Muscle of back (tissue), 3 donors: ENCODE measurements at regions not wholly inside any gene's neighbourhood (a gene's known extent, or its start where the extent isn't known, plus 50 kb on each side); places are given as distances from the start of the nearest gene placed in this dataset.

ENCODE experiments used
- DNase-seq, 3 donors: peaks; one replicate each; pipeline versions ENCODE4 v3.0.0 to v3.0.0-alpha.2; 2013

GRCh38 chr1:221849897-221850296, 108.0 kb upstream of the DUSP10 start:
- no peak for DNase-seq

- no peak for DNase-seq
Observed at GRCh38 chr1:221849110-221849509, 107.2 kb upstream of the DUSP10 start.

DNA sequence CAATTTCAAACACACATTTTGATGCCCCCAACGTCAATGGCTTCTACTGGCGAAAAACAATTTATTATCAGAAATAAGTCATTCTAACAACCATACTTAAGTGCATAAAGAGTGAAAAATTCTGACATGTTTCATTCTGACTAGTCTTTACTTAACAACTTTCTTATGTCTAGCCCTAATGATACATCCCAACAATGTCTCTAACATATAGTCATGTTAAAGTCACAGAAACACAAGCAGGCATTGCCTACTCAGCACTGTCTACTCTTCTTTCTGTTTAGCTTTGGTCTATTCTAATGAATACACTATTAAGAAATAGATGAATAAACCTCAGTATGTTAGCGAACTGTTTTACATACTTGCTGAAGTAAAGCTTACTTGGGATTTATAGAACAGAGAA, 105.8 kb upstream of the DUSP10 start:
- no peak for DNase-seq

- peak in 2 of 3 donors; percentile 36 to 48 for DNase-seq
Observed at GRCh38 chr1:221845650-221846371, 103.9 kb upstream of the DUSP10 start.

GRCh38 chr1:221841983-221842335, 100.1 kb upstream of the DUSP10 start:
- DNase-seq = no peak

DNA sequence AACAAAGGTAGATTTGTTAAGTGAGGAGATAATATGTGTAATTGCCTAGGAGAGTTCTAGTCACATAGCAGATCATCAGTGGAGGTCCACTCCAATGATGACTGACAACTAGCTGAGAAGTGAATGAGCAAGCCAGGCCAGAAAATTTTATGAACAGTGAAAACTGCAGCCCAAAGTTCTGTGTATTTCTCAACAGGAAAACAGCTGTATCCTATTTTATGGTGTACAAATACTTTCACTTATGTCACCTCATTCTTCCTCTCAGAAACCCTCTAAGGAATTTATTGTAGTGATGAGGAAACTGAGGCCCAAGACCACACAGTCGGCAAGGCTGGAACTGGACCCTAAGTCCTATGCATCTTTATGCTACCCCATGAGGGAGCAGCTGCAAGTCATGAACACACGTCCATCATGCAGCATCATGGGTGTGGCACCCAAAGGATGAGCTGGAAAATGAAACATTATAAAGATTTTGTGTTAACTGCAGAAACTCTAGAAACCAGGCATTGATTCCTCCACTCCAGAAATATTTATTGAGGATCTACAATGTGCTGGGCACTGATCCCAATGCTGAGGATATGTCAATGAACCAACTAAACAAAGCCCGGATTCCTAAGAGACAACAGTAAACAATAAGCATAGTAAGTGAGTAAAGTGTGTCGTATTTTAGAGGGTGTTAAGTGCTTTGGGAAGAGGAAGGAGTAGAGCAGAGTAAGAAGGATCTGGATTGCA, 99.5 kb upstream of the DUSP10 start:
- DNase-seq = peak; percentile 25 to 79 (median 51)

GRCh38 chr1:221840511-221841243, 98.8 kb upstream of the DUSP10 start:
- peak in 2 of 3 donors; percentile 27 to 54 for DNase-seq

DNA sequence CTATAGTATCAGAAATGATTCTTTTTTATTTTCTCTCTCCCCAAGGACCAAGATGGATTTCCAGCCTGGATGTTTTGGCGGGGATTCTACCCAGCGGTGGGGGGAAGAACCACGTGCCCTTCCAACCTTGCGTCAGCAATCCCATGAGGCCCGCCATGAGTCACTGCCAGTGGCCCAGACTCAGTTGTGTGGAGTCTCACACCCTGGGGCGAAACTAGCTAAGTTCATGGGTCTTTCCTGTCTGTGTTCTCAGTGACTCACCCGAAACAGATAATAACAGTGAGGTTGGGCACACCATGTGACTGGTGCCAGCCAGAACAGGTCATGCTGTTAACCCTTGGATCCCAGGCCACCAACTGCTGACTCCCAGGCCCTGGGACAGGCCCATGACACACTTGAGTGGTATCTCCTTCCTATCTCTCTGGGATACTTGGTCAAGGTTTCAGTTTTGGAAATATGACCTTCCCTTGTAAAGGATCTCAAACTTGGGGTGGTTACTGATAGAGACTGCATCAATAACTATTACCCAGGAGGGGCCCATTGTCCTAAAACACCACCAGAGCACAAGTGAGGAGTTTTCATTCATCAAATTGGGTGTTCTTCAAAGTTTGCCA, 98.0 kb upstream of the DUSP10 start:
- peak in 1 of 3 donors; percentile 12 for DNase-seq

DNA sequence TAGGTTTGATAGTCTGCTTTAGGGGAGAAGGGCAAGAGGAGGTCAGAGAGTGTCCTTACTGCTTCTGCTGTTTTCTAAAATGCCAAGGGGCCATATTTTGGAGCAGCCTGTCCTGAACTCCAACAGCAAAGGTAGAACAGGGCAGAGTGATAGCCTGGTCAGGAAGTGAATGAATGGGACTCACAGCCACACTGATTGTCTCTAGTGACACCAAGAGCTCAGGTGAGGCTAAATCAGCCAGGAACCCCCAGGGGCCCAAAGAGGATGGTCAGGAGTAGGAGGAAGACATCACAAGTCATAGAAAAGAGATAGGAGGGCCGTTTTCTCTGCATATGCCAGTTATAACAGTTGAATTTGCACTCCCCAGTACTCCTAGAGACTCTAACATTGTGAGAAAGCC, 97.4 kb upstream of the DUSP10 start:
- no peak for DNase-seq

- no peak for DNase-seq
Observed at GRCh38 chr1:221837896-221838295, 96.0 kb upstream of the DUSP10 start.

- no peak for DNase-seq
Observed at GRCh38 chr1:221834698-221835513, 93.0 kb upstream of the DUSP10 start.

- no peak for DNase-seq
Observed at GRCh38 chr1:221832617-221833016, 90.7 kb upstream of the DUSP10 start.

DNA sequence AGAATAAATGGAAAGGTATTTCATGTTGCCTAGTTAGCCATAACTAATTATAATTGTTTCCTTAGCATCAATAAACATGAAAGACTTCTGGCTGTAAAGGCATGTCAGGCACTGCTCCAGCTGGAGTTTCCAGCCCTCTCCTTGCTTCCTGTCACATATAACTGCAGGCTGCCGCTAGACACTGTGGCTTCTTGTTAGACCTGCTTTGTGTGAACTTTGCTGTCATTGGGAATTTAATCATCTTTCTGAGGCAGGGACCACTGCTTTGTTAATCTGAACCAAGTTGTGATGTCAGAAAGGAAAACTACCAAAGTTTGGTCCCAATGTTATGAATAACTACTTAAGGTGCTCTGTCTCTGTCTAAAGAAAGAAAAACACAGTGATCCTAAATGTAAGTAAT, 90.3 kb upstream of the DUSP10 start:
- no peak for DNase-seq

GRCh38 chr1:221829327-221830015, 87.6 kb upstream of the DUSP10 start:
- DNase-seq = peak in 1 of 3 donors; percentile 88

GRCh38 chr1:221827307-221827642, 85.4 kb upstream of the DUSP10 start:
- no peak for DNase-seq

- DNase-seq = no peak
Observed at GRCh38 chr1:221824909-221825308, 83.0 kb upstream of the DUSP10 start.

DNA sequence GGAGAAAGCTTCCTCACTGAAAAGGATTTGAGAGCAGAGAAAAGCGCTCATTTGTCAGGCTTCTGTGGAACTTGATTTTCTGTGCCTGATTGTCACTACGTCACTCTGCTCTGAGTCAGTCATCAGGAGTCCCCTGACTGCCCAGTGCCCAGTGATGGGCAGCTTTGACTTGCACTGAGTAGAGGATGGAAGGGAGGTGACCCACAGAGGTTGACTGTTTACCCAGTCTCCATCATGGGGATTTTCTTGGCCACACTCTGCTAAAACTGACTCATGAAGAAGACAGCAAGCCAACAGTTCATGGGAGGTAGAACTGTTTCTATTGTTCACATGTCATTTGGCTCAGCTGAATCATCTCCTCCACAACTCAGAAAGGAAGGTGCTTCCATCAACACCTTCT, 82.1 kb upstream of the DUSP10 start:
- DNase-seq = peak in 1 of 3 donors; percentile 41

DNA sequence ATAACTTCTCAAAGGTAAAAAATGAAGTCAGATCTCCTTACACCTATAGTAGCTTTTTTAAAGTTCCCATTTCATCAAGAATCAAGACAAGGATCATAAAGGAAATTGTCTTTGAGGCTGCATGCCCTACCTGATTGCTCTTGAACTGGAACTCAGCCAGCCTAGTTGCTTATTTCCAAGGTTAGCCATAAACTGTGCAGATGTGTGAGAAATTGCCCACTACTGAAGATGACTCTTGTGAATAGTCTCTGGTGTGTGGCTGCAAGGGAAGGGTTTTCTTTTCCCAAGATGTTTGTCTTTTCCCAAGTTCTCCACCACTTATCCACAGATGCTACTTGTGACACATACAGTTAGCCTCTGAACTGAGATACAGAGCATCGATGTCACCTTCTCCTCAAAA, 81.7 kb upstream of the DUSP10 start:
- no peak for DNase-seq

- no peak for DNase-seq
Observed at GRCh38 chr1:221823149-221823548, 81.3 kb upstream of the DUSP10 start.

GRCh38 chr1:221822591-221822990, 80.7 kb upstream of the DUSP10 start:
- no peak for DNase-seq

DNA sequence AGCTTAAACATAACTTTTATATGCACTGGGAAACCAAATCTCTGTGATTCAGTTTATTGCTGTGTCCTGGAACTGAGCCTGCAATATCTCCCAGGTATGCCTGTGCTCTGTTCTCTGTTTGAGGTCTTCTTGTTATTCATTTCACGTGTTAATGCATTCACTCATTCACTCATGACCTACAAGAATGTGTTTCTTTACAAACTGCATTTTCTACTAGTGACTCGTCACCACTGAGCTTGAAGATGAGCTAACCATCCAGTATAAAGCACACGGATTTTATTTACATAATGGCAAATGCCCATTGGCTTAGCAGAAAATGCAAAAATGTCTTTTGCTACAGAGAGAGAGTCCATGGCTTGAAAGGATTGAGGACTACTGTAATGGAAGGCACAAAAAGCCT, 75.0 kb upstream of the DUSP10 start:
- peak in 1 of 3 donors; percentile 83 for DNase-seq
